T47D (cell line): ENCODE measurements at regions not wholly inside any gene's neighbourhood (a gene's known extent, or its start where the extent isn't known, plus 50 kb on each side); places are given as distances from the start of the nearest gene placed in this dataset.

ENCODE experiments used
- DNase-seq, 2 experiments: peaks; one replicate each; pipeline versions ENCODE4 v3.0.0 to v3.0.0-alpha.2; 2011 to 2012; ENCODE audit warnings: low read depth in 1 of 2, low spot score in 1 of 2
- JUND ChIP-seq: IDR thresholded peaks from 2 replicates; pipeline ENCODE4 v1.6.1; 2012; ENCODE audit warnings: low read depth
- in situ Hi-C: cut with HindIII; loops from 2 replicates; pipeline ENCODE4 v1.10.0; 2016; ENCODE audit warnings: low sequenced_read_pairs, low pct_unique_long_range_greater_than_20kb

- no peak for TF ChIP-seq JUND
- no peak for DNase-seq
- in situ Hi-C loops = no loop called here
These were observed 294.5 kb upstream of the CDIN1 start for GRCh38 chr15:36284911-36285310.

- TF ChIP-seq JUND = no peak
- in situ Hi-C loops = no loop called here
- peak in 1 of 2 experiments; percentile 62 for DNase-seq
These were observed 287.9 kb upstream of the CDIN1 start for GRCh38 chr15:36291501-36291900.

- no peak for DNase-seq
- no peak for TF ChIP-seq JUND
- in situ Hi-C loops = no loop called here
These were observed 285.1 kb upstream of the CDIN1 start for GRCh38 chr15:36294359-36294758.

GRCh38 chr15:36301947-36302346 is 277.5 kb upstream of the CDIN1 start:
- in situ Hi-C loops = no loop called here
- no peak for DNase-seq
- TF ChIP-seq JUND = no peak

GRCh38 chr15:36313021-36313420 is 266.4 kb upstream of the CDIN1 start:
- no peak for DNase-seq
- no peak for TF ChIP-seq JUND
- in situ Hi-C loops = no loop called here

GRCh38 chr15:36313736-36314280 is 265.6 kb upstream of the CDIN1 start:
- DNase-seq = no peak
- no peak for TF ChIP-seq JUND
- in situ Hi-C loops = no loop called here

- in situ Hi-C loops = no loop called here
- DNase-seq = no peak
- no peak for TF ChIP-seq JUND
These were observed 263.8 kb upstream of the CDIN1 start for GRCh38 chr15:36315649-36316048.

- no peak for DNase-seq
- TF ChIP-seq JUND = no peak
- in situ Hi-C loops = no loop called here
These were observed 255.8 kb upstream of the CDIN1 start for GRCh38 chr15:36323615-36324014.

- no peak for TF ChIP-seq JUND
- in situ Hi-C loops = no loop called here
- no peak for DNase-seq
These were observed 254.2 kb upstream of the CDIN1 start for GRCh38 chr15:36325206-36325605.

- TF ChIP-seq JUND = no peak
- DNase-seq = no peak
- in situ Hi-C loops = no loop called here
These were observed 249.8 kb upstream of the CDIN1 start for GRCh38 chr15:36329592-36329991.

- in situ Hi-C loops = no loop called here
- no peak for DNase-seq
- no peak for TF ChIP-seq JUND
These were observed 248.8 kb upstream of the CDIN1 start for GRCh38 chr15:36330598-36330997.

- no peak for DNase-seq
- in situ Hi-C loops = no loop called here
- no peak for TF ChIP-seq JUND
These were observed 247.7 kb upstream of the CDIN1 start for GRCh38 chr15:36331531-36332275.

- no peak for DNase-seq
- no peak for TF ChIP-seq JUND
- in situ Hi-C loops = no loop called here
These were observed 247.1 kb upstream of the CDIN1 start for GRCh38 chr15:36332301-36332700.

GRCh38 chr15:36332896-36333295 is 246.5 kb upstream of the CDIN1 start:
- no peak for TF ChIP-seq JUND
- DNase-seq = no peak
- in situ Hi-C loops = no loop called here
